Lower leg skin (tissue), 3 donors: ENCODE measurements at regions not wholly inside any gene's neighbourhood (a gene's known extent, or its start where the extent isn't known, plus 50 kb on each side); places are given as distances from the start of the nearest gene placed in this dataset.

Experiments
- POLR2A ChIP-seq, 2 donors: fragments of 450-650 bp; IDR thresholded peaks; one replicate each; pipeline ENCODE4 v1.6.1; 2016 to 2017; ENCODE audit warnings: antibody characterized with exemption in 2 of 2, mild to moderate bottlenecking in 1 of 2, moderate library complexity in 1 of 2
- TF ChIP-seq, protein P1 (sequence below), 3 donors: fragments of 450-650 bp; IDR thresholded peaks; one replicate each; pipeline ENCODE4 v1.5.1; 2016; ENCODE audit warnings: antibody characterized with exemption in 3 of 3, mild to moderate bottlenecking in 3 of 3, moderate library complexity in 2 of 3

DNA sequence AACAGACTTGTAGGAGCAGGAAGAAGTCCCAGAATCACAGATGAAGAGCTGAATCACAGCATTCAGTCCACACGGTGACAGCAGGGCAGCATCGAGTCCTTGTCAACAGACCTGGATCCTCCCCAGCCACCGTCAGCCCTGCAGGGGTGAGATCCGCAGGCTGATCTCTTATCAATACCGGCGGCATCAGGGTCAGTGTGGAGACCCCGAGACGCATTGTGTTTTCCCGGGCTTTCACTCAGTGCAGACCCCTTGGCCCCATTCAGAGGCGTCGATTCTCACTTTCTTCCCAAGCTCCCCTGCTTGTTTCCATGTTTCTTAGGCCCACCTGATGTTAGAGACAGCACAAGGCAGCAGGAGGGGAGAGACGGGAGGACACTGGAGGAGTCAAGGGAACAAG lies 609.6 kb downstream of the PTPRU start:
- TF ChIP-seq, protein P1, sequence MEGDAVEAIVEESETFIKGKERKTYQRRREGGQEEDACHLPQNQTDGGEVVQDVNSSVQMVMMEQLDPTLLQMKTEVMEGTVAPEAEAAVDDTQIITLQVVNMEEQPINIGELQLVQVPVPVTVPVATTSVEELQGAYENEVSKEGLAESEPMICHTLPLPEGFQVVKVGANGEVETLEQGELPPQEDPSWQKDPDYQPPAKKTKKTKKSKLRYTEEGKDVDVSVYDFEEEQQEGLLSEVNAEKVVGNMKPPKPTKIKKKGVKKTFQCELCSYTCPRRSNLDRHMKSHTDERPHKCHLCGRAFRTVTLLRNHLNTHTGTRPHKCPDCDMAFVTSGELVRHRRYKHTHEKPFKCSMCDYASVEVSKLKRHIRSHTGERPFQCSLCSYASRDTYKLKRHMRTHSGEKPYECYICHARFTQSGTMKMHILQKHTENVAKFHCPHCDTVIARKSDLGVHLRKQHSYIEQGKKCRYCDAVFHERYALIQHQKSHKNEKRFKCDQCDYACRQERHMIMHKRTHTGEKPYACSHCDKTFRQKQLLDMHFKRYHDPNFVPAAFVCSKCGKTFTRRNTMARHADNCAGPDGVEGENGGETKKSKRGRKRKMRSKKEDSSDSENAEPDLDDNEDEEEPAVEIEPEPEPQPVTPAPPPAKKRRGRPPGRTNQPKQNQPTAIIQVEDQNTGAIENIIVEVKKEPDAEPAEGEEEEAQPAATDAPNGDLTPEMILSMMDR (IDR thresholded peaks at IDR 0.05): no peak
- no peak for TF ChIP-seq POLR2A (IDR thresholded peaks at IDR 0.05)
